PC-3 (cell line): ENCODE measurements at regions not wholly inside any gene's neighbourhood (a gene's known extent, or its start where the extent isn't known, plus 50 kb on each side); places are given as distances from the start of the nearest gene placed in this dataset.

Experiments
- CTCF ChIP-seq: fragments of 300-600 bp; sonication (generic); conservative IDR thresholded peaks from 2 replicates; pipeline ENCODE4 v1.5.1; 2017; ENCODE audit warnings: antibody characterized with exemption, low read depth, mild to moderate bottlenecking, low read length
- EZH2 ChIP-seq: fragments of 300-600 bp; sonication (generic); IDR thresholded peaks from one replicate; pipeline ENCODE4 v1.6.1; 2017; ENCODE audit warnings: antibody characterized with exemption, mild to moderate bottlenecking, low read length; ENCODE audit not compliant: unreplicated experiment

DNA sequence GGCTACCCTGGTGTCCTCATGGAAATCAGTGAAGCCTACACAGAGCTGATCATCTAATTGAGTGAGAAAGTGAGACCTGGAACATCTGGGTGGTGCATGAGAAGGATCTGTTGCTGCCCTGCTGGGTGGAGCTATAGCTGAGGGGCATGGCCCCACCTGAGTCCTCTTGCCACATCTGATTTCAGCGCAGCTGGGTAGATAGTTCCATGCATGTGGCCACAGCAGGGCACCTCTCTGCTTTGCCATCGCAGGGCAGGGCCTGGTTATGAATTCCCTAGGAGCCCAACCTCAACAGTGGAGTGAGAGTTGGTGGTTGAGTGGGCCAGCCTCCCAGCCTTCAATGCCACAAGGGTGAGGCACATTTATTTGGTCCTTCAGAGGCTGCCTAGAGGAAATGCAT lies 407.8 kb downstream of the BCL11B start:
- TF ChIP-seq CTCF, result no peak
- TF ChIP-seq EZH2, result no peak
